ENCODE measurements at regions not wholly inside any gene's neighbourhood (a gene's known extent, or its start where the extent isn't known, plus 50 kb on each side); places are given as distances from the start of the nearest gene placed in this dataset.
"Not testable (repeated sequence)": the region's sequence is repeated elsewhere in the genome, so short reads cannot be mapped to it uniquely, and the experiment has no call there.

- DNase-seq: no peak
These were observed 1015.6 kb downstream of the PCDH19 start for GRCh38 chrX:99394456-99394855.

DNA sequence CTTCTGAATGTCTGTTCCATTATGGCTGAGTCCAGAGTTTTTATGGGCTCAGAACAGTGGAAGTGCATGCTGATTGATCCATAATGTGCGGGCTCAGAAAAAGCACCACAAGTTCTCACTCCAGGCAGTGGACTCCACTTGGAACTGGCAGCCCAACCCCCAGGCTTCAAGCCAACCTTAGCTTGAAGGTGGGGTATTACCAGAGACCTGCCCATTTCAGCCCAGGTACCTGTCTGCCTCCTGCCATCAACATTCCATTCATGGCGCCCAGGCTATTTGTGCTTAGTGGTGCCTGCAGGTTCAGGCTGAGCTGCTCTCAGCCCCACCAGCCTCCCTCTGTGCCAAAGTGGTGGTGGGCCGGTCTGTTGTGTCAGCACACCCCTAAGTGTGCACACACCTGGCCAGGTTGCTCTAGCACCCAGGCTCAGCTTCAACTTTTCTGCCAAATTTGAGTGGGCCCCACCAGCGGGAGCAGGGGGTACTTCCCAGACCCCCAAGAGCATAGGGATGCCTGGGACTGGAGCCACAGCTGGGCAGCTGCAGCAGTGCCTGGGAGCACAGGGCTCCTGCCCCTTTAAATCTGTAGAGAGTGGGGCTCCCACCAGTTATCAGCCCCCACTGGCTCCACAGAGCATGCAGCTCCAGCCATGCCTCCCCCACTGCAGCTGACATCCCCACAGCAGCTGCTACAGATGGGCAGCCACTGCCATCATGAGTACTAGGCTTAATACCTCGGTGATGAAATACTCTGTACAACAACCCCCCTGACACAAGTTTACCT, 1025.3 kb downstream of the PCDH19 start:
- no peak for DNase-seq

GRCh38 chrX:99383786-99384185, 1026.3 kb downstream of the PCDH19 start:
- DNase-seq: no peak

DNA sequence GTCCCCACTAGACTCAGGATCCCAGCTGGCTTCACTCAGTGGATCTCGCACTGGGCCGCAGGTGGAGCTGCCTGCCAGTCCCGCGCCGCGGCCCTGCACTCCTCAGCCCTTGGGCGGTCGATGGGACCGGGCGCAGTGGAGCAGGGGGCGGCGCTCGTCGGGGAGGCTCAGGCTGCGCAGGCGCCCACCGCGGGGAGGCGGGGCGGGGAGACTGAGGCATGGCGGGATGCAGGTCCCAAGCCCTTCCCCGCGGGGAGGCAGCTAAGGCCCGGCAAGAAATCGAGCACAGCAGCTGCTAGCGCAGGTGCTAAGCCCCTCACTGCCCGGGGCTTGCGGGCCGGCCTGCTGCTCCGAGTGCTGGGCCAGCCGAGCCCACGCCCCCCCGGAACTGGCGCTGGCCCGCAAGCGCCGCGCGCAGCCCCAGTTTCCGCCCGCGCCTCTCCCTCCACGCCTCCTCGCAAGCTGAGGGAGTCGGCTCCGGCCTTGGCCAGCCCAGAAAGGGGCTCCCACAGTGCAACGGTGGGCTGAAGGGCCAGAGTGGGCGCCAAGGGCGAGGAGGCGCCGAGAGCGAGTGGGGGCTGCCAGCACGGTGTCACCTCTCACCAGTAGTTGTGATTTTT, 1038.0 kb downstream of the PCDH19 start:
- no peak for DNase-seq

GRCh38 chrX:99353412-99353811, 1056.7 kb downstream of the PCDH19 start:
- DNase-seq: no peak

GRCh38 chrX:99348256-99348655, 1061.8 kb downstream of the PCDH19 start:
- DNase-seq: no peak

DNA sequence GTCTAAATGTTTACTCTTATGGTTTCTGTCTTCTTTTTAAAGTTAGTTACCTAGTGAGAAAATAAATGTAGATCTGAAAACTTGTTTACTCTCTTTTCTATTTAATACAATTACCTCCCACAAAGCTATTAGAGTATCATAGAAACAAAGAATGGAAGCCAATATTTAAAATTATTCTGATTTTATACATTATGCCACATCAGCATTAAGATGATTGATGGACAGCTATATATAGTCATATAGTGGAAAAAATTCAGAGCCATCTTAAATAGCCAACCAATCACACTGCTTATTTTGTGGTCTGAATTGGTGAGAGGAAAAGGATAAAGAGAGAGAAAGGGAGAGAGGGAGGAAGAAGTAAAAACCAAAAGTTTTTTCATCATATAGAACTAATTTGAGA, 1101.8 kb downstream of the PCDH19 start:
- DNase-seq: no peak

DNA sequence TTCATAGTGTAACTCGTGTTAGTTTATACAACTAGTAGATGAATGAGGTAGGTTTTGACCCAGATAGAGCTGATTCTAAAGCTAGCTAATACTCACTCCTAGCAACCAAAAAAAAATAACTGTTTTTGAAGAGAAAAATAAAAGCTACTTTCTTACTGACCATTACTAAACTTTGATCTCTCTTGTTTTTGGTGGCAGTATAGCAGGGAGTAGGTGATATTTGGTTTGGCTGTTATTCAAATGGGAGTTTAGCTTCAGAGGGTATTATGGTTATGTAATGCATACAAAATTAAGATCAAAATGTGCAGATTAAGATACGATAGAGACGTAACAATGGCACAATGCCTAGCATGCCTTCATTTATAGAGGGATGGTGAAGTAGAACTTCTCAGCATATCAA, 1104.5 kb downstream of the PCDH19 start:
- DNase-seq: no peak

DNA sequence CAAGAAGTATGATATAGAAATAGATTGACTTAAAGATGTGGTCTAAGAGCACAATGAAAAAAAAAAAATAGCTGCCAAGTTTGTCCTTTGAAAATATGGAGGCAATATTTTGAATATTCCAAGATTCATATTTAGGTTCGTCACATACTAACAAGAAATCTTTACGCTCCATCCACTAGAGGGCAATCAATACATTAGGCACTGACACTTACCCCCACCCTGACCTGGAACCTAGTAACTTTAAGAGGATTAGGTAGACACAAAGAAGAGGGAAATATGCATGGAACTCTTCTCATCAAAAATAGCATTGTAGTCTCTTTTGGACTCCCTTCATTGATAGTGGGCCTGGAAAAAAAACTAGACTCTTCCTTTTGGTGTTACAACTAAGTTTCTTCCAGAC, 1108.1 kb downstream of the PCDH19 start:
- DNase-seq: peak; percentile 32

DNA sequence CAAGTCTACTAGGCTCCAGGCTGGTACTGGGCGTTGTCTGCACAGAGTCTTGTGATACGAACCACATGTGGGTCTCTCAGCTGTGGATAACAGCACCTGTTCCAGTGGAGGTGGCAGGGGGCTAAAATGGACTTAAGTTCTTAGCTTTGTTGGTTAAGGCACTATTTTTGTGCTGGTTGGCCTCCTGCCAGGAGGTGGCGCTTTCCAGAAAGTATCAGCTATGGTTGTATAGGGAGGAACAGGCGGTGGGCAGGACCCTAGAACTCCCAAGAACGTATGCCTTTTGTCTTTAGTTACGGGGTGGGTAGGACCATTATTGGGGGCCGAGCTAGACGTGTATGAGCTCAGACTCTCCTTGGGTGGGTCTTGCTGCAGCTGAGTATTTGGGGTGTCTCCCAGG, 1138.4 kb downstream of the PCDH19 start:
- no peak for DNase-seq

- DNase-seq: no peak
These were observed 1143.8 kb downstream of the PCDH19 start for GRCh38 chrX:99266255-99266654.

GRCh38 chrX:99248180-99248579, 1161.9 kb downstream of the PCDH19 start:
- DNase-seq: no peak

- no peak for DNase-seq
These were observed 1168.1 kb downstream of the PCDH19 start for GRCh38 chrX:99242001-99242400.

DNA sequence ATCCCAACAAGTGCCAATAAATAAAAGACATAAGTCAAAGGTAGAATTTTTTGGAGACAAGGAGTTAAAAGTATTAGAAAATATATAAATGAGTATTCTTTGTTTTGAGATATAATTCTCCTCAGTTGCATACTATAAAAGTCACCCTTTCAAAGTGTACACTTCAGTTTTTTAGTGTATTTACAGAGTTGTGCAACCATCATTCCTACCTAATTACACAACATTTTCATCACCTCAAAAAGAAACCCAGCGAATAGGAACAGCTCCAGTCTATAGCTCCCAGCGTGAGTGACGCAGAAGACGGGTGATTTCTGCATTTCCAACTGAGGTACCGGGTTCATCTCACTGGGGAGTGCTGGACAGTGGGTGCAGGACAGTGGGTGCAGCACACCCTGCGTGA, 1175.7 kb downstream of the PCDH19 start:
- not testable (repeated sequence) for DNase-seq

- DNase-seq: no peak
These were observed 1217.7 kb downstream of the PCDH19 start for GRCh38 chrX:99192421-99192820.

DNA sequence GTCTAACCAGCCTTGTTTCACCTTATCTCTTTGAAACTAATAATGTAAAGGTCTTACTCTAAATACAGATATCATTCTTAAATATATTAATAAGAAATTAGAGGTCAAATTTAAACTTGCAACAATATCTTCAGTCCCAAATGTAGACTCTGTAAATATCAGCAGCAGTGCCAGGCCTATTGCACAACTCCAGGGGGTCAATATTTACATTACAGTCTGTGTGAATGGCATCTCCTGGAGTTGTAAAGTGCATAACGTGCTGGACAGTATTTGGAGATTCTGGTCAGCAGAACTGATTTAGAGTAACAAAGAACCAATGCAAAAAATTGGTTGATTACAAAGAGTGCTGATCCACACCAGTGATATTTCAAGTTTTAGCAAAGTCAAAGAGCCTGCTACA, 1225.9 kb downstream of the PCDH19 start:
- no peak for DNase-seq

- no peak for DNase-seq
These were observed 1237.1 kb downstream of the PCDH19 start for GRCh38 chrX:99172958-99173357.

DNA sequence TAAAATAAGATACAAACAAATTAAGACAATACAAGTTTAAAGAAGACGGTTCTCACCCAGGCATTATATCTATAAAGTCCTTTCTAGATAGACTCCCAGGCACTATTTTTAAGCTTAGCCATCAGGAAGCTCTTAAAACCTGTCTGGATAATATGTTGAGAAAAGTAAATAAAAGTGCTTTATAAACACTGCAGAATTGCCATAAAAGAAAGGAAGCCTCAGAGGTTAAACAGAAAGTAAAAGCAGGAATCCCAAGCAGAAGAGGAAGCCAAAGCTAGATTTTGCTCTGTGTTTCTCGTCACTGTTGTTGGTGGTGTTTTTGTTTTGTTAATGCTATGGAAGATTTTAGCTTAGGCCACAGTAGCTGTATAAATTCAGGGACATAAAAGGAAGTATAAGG, 1267.3 kb downstream of the PCDH19 start:
- no peak for DNase-seq

- no peak for DNase-seq
These were observed 1272.6 kb downstream of the PCDH19 start for GRCh38 chrX:99137488-99137887.

GRCh38 chrX:99117011-99117410, 1293.1 kb downstream of the PCDH19 start:
- DNase-seq: no peak

- DNase-seq: no peak
These were observed 1314.0 kb downstream of the PCDH19 start for GRCh38 chrX:99095965-99096635.

- DNase-seq: no peak
These were observed 1318.6 kb downstream of the PCDH19 start for GRCh38 chrX:99091459-99091858.

- DNase-seq: no peak
These were observed 1331.8 kb downstream of the PCDH19 start for GRCh38 chrX:99078301-99078700.

- DNase-seq: no peak
These were observed 1333.0 kb downstream of the PCDH19 start for GRCh38 chrX:99077099-99077498.
